ENCODE measurements at regions not wholly inside any gene's neighbourhood (a gene's known extent, or its start where the extent isn't known, plus 50 kb on each side); places are given as distances from the start of the nearest gene placed in this dataset.

DNA sequence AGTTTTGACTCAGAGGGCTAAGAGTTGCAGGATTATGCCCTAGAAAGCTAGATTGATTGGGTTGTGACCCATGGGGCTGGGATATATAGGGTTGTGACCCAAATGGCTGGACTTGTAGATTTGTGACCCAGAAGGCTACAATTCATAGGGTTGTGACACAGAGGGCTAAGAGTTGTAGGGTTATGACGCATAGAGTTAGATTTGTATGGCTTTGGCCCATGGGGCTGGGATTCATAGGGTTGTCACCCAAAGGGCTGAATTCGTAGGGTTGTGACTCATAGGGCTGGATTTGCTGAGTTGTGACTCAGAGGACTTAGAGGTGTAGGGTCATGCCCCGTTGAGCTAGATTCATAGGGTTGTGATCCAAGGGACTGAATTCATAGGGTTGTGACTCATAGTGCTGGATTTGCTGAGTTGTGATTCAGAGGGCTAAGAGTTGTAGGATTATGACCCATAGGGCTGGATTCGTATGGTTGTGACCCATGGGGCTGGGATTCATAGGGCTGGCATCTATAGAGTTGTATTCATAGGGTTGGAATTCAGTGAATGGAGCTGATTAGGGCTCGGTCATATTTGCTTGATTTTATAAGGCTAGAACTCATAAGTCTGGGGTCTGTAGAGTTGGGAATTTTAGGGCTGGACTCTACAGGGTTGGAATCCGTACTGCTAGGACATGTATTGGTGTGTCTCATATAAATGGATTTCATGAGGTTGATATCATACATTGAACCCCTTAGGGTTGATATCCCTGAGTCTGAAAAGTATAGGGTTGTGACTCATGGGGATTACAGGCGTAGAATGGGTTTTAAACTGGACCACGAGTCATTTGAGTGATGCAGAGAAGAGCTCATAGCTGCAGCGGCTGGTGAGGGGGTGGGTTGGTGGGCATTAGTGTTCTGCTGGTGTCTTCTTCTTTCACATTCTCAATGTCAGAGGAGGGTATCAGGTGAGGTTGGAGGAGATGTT is 125.7 kb downstream of the CRLF2 start:
- no peak for TF ChIP-seq TARDBP (IDR thresholded peaks at IDR 0.05)
- TF ChIP-seq, protein P1, sequence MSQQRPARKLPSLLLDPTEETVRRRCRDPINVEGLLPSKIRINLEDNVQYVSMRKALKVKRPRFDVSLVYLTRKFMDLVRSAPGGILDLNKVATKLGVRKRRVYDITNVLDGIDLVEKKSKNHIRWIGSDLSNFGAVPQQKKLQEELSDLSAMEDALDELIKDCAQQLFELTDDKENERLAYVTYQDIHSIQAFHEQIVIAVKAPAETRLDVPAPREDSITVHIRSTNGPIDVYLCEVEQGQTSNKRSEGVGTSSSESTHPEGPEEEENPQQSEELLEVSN (IDR thresholded peaks at IDR 0.05; ENCODE audit: borderline replicate concordance in 1 of 2, extremely low read depth in 1 of 2, insufficient read depth in 1 of 2, insufficient read length in 1 of 2, low read depth in 1 of 2, low read length in 1 of 2, poor library complexity in 1 of 2, severe bottlenecking in 1 of 2) = no peak
